ENCODE measurements at regions not wholly inside any gene's neighbourhood (a gene's known extent, or its start where the extent isn't known, plus 50 kb on each side); places are given as distances from the start of the nearest gene placed in this dataset.
"Not testable (repeated sequence)": the region's sequence is repeated elsewhere in the genome, so short reads cannot be mapped to it uniquely, and the experiment has no call there.

DNA sequence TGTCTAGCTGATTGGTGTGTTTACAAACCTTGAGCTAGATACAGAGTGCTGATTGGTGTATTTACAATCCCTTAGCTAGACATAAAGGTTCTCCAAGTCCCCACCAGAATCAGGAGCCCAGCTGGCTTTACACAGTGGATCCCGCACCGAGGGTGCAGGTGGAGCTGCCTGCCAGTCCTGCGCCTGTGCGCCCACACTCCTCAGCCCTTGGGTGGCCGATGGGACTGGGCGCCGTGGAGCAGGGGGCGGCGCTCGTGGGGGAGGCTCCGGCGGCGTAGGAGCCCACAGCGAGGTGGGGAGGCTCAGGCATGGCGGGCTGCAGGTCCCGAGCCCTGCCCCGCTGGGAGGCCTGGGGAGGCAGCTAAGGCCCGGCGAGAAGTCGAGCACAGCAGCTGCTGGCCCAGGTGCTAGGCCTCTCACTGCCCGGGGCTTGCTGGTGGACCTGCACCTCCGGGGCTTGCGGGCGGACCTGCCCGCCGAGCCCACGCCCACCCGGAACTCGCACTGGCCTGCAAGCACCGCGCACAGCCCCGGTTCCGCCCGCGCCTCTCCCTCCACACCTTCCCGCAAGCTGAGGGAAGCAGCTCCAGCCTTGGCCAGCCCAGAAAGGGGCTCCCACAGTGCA lies 51.0 kb upstream of the CDYL start:
- ATAC-seq; H3K4me3 Mint-ChIP-seq; H3K27ac Mint-ChIP-seq; CTCF ChIA-PET; H3K4me1 Mint-ChIP-seq (ENCODE audit: low read depth); H3K36me3 Mint-ChIP-seq (ENCODE audit: low read depth); H3K9me3 Mint-ChIP-seq (ENCODE audit: insufficient read depth); DNase-seq; H3K27me3 Mint-ChIP-seq (ENCODE audit: low read depth): not testable (repeated sequence)
- POLR2A ChIA-PET, result interaction anchor here (1.2 kb wide), 1 partner anchor 142 kb away, joined by 3 read pairs; no protein-coding TSS in a partner anchor

DNA sequence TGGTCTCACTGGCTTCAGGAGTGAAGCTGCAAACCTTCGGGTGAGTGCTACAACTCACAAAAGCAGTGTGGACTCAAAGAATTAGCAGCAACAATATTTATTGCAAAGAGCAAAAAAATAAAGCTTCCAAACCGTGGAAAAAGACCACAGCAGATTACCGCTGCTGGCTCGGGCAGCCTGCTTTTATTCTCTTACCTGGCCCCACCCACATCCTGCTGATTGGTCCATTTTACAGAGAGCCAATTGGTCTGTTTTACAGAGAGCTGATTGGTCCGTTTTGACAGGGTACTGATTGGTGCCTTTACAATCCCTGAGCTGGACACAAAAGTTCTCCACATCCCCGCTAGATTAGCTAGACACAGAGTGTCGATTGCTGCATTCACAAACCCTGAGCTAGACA lies 51.5 kb upstream of the CDYL start:
- CTCF ChIA-PET, result not testable (repeated sequence)

GRCh38 chr6:4723383-4723782 lies 52.8 kb upstream of the CDYL start:
- Mint-ChIP-seq H3K36me3 (ENCODE audit: low read depth) (no peaks in the 10 kb centered on the region), H3K4me1 (ENCODE audit: low read depth) (peaks cover 4% of the 10 kb centered on the region), H3K27me3 (ENCODE audit: low read depth) (peaks cover 6% of the 10 kb centered on the region), H3K9me3 (ENCODE audit: insufficient read depth) (no peaks in the 10 kb centered on the region), H3K27ac (no peak overlapping the region), H3K4me3 (no peak overlapping the region)
- ATAC-seq (no peak), DNase-seq (no peak)
- ChIA-PET POLR2A (no interaction called here), CTCF (no interaction called here)

More for the DNA sequence above, 51.5 kb upstream of the CDYL start:
- H3K4me1 Mint-ChIP-seq (ENCODE audit: low read depth); ATAC-seq; H3K36me3 Mint-ChIP-seq (ENCODE audit: low read depth); H3K4me3 Mint-ChIP-seq; H3K27ac Mint-ChIP-seq; DNase-seq; H3K27me3 Mint-ChIP-seq (ENCODE audit: low read depth); H3K9me3 Mint-ChIP-seq (ENCODE audit: insufficient read depth): not testable (repeated sequence)
- POLR2A ChIA-PET, result interaction anchor here (1.2 kb wide), 1 partner anchor 142 kb away, joined by 3 read pairs; no protein-coding TSS in a partner anchor

DNA sequence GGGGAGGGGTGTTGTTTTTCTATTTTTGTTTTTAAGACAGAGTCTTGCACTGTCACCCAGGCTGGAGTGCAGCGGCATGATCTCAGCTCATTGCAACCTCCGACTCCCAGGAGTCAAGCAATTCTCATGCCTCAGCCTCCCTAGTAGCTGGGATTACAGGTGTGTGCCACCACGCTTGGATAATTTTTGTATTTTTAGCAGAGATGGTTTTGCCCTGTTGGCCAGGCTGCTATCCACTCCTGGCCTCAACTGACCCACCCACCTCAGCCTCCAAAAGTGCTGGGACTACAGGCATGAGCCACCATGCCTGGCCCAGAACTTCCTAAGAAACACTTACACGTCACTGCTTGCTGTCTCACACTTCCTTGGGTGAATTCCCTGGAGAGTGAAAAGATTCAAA lies 54.8 kb upstream of the CDYL start:
- H3K27ac Mint-ChIP-seq; H3K4me3 Mint-ChIP-seq; POLR2A ChIA-PET; ATAC-seq; H3K4me1 Mint-ChIP-seq (ENCODE audit: low read depth); H3K9me3 Mint-ChIP-seq (ENCODE audit: insufficient read depth); H3K27me3 Mint-ChIP-seq (ENCODE audit: low read depth); H3K36me3 Mint-ChIP-seq (ENCODE audit: low read depth); DNase-seq: not testable (repeated sequence)
- CTCF ChIA-PET, result interaction anchor here (0.6 kb wide), 1 partner anchor 16 kb away, joined by 3 read pairs; no protein-coding TSS in a partner anchor

DNA sequence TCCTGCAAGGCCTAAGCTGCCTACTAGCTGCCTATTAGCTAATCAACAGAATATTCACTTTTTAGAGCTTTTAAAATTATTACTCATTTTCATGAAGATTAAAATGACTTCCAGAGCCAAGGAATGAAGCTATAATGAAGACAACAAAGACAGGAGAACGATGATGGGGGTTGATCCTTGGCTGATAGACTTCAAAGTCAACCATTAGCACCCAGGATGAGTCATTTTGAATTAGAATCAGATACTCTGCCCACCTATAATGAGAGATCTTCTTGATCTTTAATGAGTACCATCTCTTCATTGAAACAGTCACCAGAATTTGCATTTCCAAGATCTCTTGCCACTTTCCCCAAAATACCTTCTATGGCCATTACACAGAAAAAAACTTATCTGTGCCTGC lies 56.7 kb upstream of the CDYL start:
- Mint-ChIP-seq H3K9me3 (ENCODE audit: insufficient read depth) (no peaks in the 10 kb centered on the region), H3K36me3 (ENCODE audit: low read depth) (no peaks in the 10 kb centered on the region), H3K4me3 (no peak overlapping the region), H3K4me1 (ENCODE audit: low read depth) (peaks cover 3% of the 10 kb centered on the region), H3K27me3 (ENCODE audit: low read depth) (no peaks in the 10 kb centered on the region), H3K27ac (no peak overlapping the region)
- ChIA-PET POLR2A (no interaction called here), CTCF (no interaction called here)
- no peak for ATAC-seq
- no peak for DNase-seq

- Mint-ChIP-seq H3K4me1 (ENCODE audit: low read depth) (peaks cover 3% of the 10 kb centered on the region), H3K36me3 (ENCODE audit: low read depth) (no peaks in the 10 kb centered on the region), H3K27me3 (ENCODE audit: low read depth) (no peaks in the 10 kb centered on the region), H3K9me3 (ENCODE audit: insufficient read depth) (no peaks in the 10 kb centered on the region), H3K27ac (no peak overlapping the region), H3K4me3 (no peak overlapping the region)
- DNase-seq, result no peak
- POLR2A ChIA-PET, result interaction anchor here (0.6 kb wide), 1 partner anchor 37 kb away, joined by 3 read pairs; no protein-coding TSS in a partner anchor
- no peak for ATAC-seq
- CTCF ChIA-PET, result no interaction called here
These were observed 58.3 kb upstream of the CDYL start for GRCh38 chr6:4717856-4718255.

- ChIA-PET POLR2A (interaction anchor here (1.0 kb wide), 1 partner anchor 56 kb away, joined by 4 read pairs; no protein-coding TSS in a partner anchor), CTCF (no interaction called here)
- Mint-ChIP-seq H3K36me3 (ENCODE audit: low read depth) (no peaks in the 10 kb centered on the region), H3K4me1 (ENCODE audit: low read depth) (peaks cover 3% of the 10 kb centered on the region), H3K9me3 (ENCODE audit: insufficient read depth) (no peaks in the 10 kb centered on the region), H3K27me3 (ENCODE audit: low read depth) (no peaks in the 10 kb centered on the region), H3K4me3 (no peak overlapping the region), H3K27ac (no peak overlapping the region)
- DNase-seq (no peak), ATAC-seq (no peak)
These were observed 59.1 kb upstream of the CDYL start for GRCh38 chr6:4717124-4717523.

DNA sequence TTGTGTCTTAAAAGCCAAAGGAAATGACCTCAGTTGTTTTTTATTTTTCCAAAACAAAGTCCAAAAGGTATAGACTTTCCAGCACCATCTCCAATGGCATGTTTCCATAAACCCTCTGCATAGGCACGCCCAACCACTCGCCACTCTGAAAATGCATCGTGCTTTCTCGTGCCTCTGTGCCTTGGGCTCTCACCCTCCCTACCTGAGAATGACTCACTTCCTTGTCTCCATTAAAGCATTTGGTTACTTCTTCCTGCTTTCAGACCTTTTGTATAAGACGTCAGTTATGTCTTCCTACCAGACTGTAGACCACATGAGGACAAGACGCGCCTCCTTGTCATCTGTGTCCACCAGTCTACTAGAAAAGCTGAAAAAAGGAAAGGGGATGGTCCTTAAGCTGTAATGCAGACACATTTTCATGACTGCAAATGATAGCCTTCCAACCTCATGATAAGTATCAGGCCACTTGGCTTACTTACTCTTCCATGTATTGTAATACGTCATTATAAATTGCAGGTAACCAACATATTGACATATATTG lies 61.2 kb upstream of the CDYL start:
- ChIA-PET CTCF (no interaction called here), POLR2A (interaction anchor here (0.7 kb wide), 1 partner anchor 134 kb away, joined by 3 read pairs; no protein-coding TSS in a partner anchor)
- H3K9me3 Mint-ChIP-seq (ENCODE audit: insufficient read depth), result no peaks in the 10 kb centered on the region
- H3K36me3 Mint-ChIP-seq (ENCODE audit: low read depth), result no peaks in the 10 kb centered on the region
- H3K4me3 Mint-ChIP-seq, result no peak overlapping the region
- peaks cover 3% of the 10 kb centered on the region for H3K4me1 Mint-ChIP-seq (ENCODE audit: low read depth)
- no peaks in the 10 kb centered on the region for H3K27me3 Mint-ChIP-seq (ENCODE audit: low read depth)
- ATAC-seq, result no peak
- no peak for DNase-seq
- H3K27ac Mint-ChIP-seq, result no peak overlapping the region

DNA sequence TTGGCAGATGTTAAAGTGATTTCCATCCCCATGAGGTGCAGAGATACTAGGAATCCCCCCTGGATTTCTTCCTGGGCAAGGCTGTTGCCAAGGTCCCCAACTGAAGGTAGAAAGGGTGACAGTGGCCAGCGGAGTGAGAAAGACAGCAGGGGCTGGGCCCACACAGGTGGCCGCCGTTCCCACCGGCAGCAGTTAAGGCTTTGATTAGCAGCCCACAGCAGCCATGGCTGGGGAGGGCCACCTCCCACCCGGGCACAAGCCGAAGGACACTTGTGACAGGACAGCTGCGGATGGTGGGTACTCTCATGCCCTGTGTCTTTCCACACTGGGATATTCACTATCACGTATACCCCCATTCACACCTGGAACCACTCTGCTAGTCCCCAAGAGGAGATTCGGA lies 63.9 kb upstream of the CDYL start:
- DNase-seq (no peak), ATAC-seq (no peak)
- Mint-ChIP-seq H3K9me3 (ENCODE audit: insufficient read depth) (no peaks in the 10 kb centered on the region), H3K4me3 (no peak overlapping the region), H3K4me1 (ENCODE audit: low read depth) (peaks cover 3% of the 10 kb centered on the region), H3K27ac (no peak overlapping the region), H3K27me3 (ENCODE audit: low read depth) (no peaks in the 10 kb centered on the region), H3K36me3 (ENCODE audit: low read depth) (no peaks in the 10 kb centered on the region)
- ChIA-PET CTCF (no interaction called here), POLR2A (no interaction called here)

- Mint-ChIP-seq H3K27me3 (ENCODE audit: low read depth) (no peaks in the 10 kb centered on the region), H3K27ac (no peak overlapping the region), H3K36me3 (ENCODE audit: low read depth) (no peaks in the 10 kb centered on the region), H3K9me3 (ENCODE audit: insufficient read depth) (no peaks in the 10 kb centered on the region), H3K4me3 (no peak overlapping the region), H3K4me1 (ENCODE audit: low read depth) (no peaks in the 10 kb centered on the region)
- DNase-seq, result no peak
- CTCF ChIA-PET, result no interaction called here
- POLR2A ChIA-PET, result no interaction called here
- ATAC-seq, result no peak
These were observed 69.2 kb upstream of the CDYL start for GRCh38 chr6:4707011-4707410.

- POLR2A ChIA-PET, result no interaction called here
- no peaks in the 10 kb centered on the region for H3K9me3 Mint-ChIP-seq (ENCODE audit: insufficient read depth)
- no peak overlapping the region for H3K27ac Mint-ChIP-seq
- ATAC-seq (no peak), DNase-seq (no peak)
- no peak overlapping the region for H3K4me3 Mint-ChIP-seq
- no peaks in the 10 kb centered on the region for H3K36me3 Mint-ChIP-seq (ENCODE audit: low read depth)
- CTCF ChIA-PET, result no interaction called here
- H3K4me1 Mint-ChIP-seq (ENCODE audit: low read depth), result no peaks in the 10 kb centered on the region
- H3K27me3 Mint-ChIP-seq (ENCODE audit: low read depth), result no peaks in the 10 kb centered on the region
These were observed 70.4 kb upstream of the CDYL start for GRCh38 chr6:4705809-4706208.

- ATAC-seq, result no peak
- CTCF ChIA-PET, result no interaction called here
- H3K4me3 Mint-ChIP-seq, result no peak overlapping the region
- H3K9me3 Mint-ChIP-seq (ENCODE audit: insufficient read depth), result no peaks in the 10 kb centered on the region
- no peak overlapping the region for H3K27ac Mint-ChIP-seq
- H3K4me1 Mint-ChIP-seq (ENCODE audit: low read depth), result no peaks in the 10 kb centered on the region
- DNase-seq, result no peak
- POLR2A ChIA-PET, result no interaction called here
- no peaks in the 10 kb centered on the region for H3K36me3 Mint-ChIP-seq (ENCODE audit: low read depth)
- H3K27me3 Mint-ChIP-seq (ENCODE audit: low read depth), result no peaks in the 10 kb centered on the region
These were observed 72.8 kb upstream of the CDYL start for GRCh38 chr6:4703382-4703781.
